Tibial nerve (tissue), 3 donors: ENCODE measurements at regions not wholly inside any gene's neighbourhood (a gene's known extent, or its start where the extent isn't known, plus 50 kb on each side); places are given as distances from the start of the nearest gene placed in this dataset.

Experiments used
- POLR2A ChIP-seq, 2 donors: fragments of 450-650 bp; IDR thresholded peaks; one replicate each; pipeline ENCODE4 v1.6.1; 2017; ENCODE audit warnings: antibody characterized with exemption in 2 of 2, mild to moderate bottlenecking in 2 of 2, moderate library complexity in 2 of 2
- TF ChIP-seq, protein P1 (sequence below), 5 experiments: fragments of 200-600 bp in 3 of 5; fragments of 450-650 bp in 2 of 5; sonication (generic) in 3 of 5; IDR thresholded peaks; one replicate each; pipeline ENCODE4 v1.5.1; 2016 to 2019; ENCODE audit warnings: antibody characterized with exemption in 5 of 5, mild to moderate bottlenecking in 3 of 5, moderate library complexity in 2 of 5

DNA sequence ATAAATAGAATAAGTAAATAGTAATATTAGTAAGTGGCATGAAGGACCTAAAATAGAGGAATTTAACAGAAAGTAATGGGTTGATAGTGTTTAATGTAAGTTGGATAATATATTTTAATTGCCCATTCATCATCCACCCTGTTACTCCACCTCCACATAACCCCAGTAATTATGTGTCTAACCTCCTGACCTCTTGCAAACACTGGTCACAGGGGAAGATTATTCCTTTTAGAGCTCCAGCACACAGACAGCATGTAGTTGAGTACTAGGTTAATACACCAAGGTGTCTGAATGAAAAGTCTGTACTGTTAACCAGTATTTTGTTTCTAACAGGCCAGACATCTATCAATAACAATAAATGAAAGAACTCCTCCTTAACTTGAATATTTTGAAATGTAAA lies 92.4 kb upstream of the EYS start:
- TF ChIP-seq, protein P1, sequence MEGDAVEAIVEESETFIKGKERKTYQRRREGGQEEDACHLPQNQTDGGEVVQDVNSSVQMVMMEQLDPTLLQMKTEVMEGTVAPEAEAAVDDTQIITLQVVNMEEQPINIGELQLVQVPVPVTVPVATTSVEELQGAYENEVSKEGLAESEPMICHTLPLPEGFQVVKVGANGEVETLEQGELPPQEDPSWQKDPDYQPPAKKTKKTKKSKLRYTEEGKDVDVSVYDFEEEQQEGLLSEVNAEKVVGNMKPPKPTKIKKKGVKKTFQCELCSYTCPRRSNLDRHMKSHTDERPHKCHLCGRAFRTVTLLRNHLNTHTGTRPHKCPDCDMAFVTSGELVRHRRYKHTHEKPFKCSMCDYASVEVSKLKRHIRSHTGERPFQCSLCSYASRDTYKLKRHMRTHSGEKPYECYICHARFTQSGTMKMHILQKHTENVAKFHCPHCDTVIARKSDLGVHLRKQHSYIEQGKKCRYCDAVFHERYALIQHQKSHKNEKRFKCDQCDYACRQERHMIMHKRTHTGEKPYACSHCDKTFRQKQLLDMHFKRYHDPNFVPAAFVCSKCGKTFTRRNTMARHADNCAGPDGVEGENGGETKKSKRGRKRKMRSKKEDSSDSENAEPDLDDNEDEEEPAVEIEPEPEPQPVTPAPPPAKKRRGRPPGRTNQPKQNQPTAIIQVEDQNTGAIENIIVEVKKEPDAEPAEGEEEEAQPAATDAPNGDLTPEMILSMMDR (IDR thresholded peaks at IDR 0.05), result no peak
- TF ChIP-seq POLR2A (IDR thresholded peaks at IDR 0.05), result no peak
